ENCODE measurements at regions not wholly inside any gene's neighbourhood (a gene's known extent, or its start where the extent isn't known, plus 50 kb on each side); places are given as distances from the start of the nearest gene placed in this dataset.

DNA sequence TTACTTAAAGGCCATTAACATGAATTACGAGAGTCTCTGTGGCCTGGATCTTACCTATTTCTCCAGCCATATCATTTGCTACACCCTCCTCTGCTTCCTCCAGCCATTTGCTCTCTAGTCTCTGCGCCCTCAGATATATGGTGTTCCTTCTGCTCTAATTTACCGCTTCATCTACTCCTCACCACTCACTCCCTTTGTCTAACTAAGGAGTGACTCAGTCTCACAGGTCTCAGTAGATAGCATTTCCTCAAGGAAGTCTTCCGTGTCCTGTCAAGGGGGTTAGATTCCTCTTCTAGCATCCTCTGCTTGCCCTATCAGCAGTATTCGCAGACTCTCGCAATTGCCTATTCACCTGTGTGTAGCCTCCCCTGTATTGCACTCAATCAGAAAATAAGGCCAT lies 892.1 kb upstream of the INTU start:
- TF ChIP-seq CTCF (IDR thresholded peaks at IDR 0.05) (no peak), POLR2AphosphoS5 (IDR thresholded peaks at IDR 0.05; ENCODE audit: insufficient read depth in 1 of 2, low read depth in 1 of 2) (no peak), POLR2A (IDR thresholded peaks at IDR 0.05) (no peak)
